Naive thymus-derived CD4-positive, alpha-beta T cell (primary cell): ENCODE measurements at regions not wholly inside any gene's neighbourhood (a gene's known extent, or its start where the extent isn't known, plus 50 kb on each side); places are given as distances from the start of the nearest gene placed in this dataset.
A peak's percentile ranks its signal among the peaks of the same experiment; 100 is the strongest.

Experiments
- ATAC-seq: fragments of 150-1000 bp; cut with Tn5 transposase; 2 replicates; pipeline ENCODE4 v1.10.0; 2021; ENCODE audit warnings: mild to moderate bottlenecking, moderate library complexity
- CTCF ChIA-PET: fragments of 350-600 bp; sonication (Branson Sonifier 250); formaldehyde crosslinking; loops from one replicate; lab custom pipeline; 2021; ENCODE audit warnings: antibody characterized with exemption; lab: Charles Lee
- POLR2A ChIA-PET: fragments of 350-600 bp; sonication (Branson Sonifier 250); formaldehyde crosslinking; loops from one replicate; lab custom pipeline; 2021; ENCODE audit warnings: antibody characterized with exemption, inconsistent platforms; lab: Charles Lee
- DNase-seq, 9 donors: peaks; one replicate each; pipeline versions ENCODE4 v3.0.0 to v3.0.0-alpha.2; 2020 to 2022; ENCODE audit warnings: mixed read lengths in 1 of 9
- H3K27ac ChIP-seq: one replicate; pipeline ENCODE4 v1.7.0; 2013; ENCODE audit warnings: mild to moderate bottlenecking, low read depth, low read length, moderate library complexity
- H3K27me3 ChIP-seq, 2 donors: one replicate each; pipeline ENCODE4 v1.7.0; 2013; ENCODE audit warnings: low read length in 2 of 2, mild to moderate bottlenecking in 2 of 2, moderate library complexity in 2 of 2; ENCODE audit not compliant: control insufficient read depth in 2 of 2, insufficient read depth in 2 of 2
- H3K36me3 ChIP-seq, 3 experiments: 1 replicate in 2 of 3; 2 replicates in 1 of 3; pipeline ENCODE4 v1.7.0; 2013; ENCODE audit warnings: low read length in 3 of 3, mild to moderate bottlenecking in 3 of 3, moderate library complexity in 1 of 3; ENCODE audit not compliant: insufficient read depth in 3 of 3, control insufficient read depth in 2 of 3
- H3K4me1 ChIP-seq, 2 donors: one replicate each; pipeline ENCODE4 v1.7.0; 2013; ENCODE audit warnings: low read length in 2 of 2, mild to moderate bottlenecking in 2 of 2, moderate library complexity in 1 of 2; ENCODE audit not compliant: control insufficient read depth in 2 of 2, insufficient read depth in 2 of 2
- H3K4me3 ChIP-seq: 2 replicates; pipeline ENCODE4 v1.7.0; 2013; ENCODE audit warnings: mild to moderate bottlenecking, low read length
- H3K9me3 ChIP-seq, 3 experiments: 1 replicate in 2 of 3; 2 replicates in 1 of 3; pipeline ENCODE4 v1.7.0; 2013; ENCODE audit warnings: low read length in 3 of 3; ENCODE audit not compliant: control insufficient read depth in 2 of 3
- H3K27ac Mint-ChIP-seq, 9 donors: one replicate each; pipeline ENCODE4 v1.8.0; 2020 to 2022; ENCODE audit warnings: mixed read lengths in 9 of 9, mild to moderate bottlenecking in 8 of 9, moderate library complexity in 5 of 9, inconsistent platforms in 2 of 9
- H3K27me3 Mint-ChIP-seq, 5 donors: one replicate each; pipeline ENCODE4 v1.8.0; 2021 to 2022; ENCODE audit warnings: mixed read lengths in 5 of 5, mild to moderate bottlenecking in 1 of 5
- H3K36me3 Mint-ChIP-seq, 5 donors: one replicate each; pipeline ENCODE4 v1.8.0; 2020 to 2022; ENCODE audit warnings: mixed read lengths in 5 of 5, mild to moderate bottlenecking in 3 of 5, inconsistent platforms in 1 of 5
- H3K4me1 Mint-ChIP-seq, 7 donors: one replicate each; pipeline ENCODE4 v1.8.0; 2020 to 2022; ENCODE audit warnings: mixed read lengths in 7 of 7, mild to moderate bottlenecking in 3 of 7, inconsistent platforms in 1 of 7
- H3K4me3 Mint-ChIP-seq, 10 donors: one replicate each; pipeline ENCODE4 v1.8.0; 2020 to 2022; ENCODE audit warnings: mild to moderate bottlenecking in 10 of 10, mixed read lengths in 10 of 10, moderate library complexity in 6 of 10, inconsistent platforms in 2 of 10
- H3K9me3 Mint-ChIP-seq, 11 donors: one replicate each; pipeline ENCODE4 v1.8.0; 2020 to 2022; ENCODE audit warnings: mixed read lengths in 11 of 11, mild to moderate bottlenecking in 4 of 11, inconsistent platforms in 1 of 11, moderate library complexity in 1 of 11
- intact Hi-C, 2 donors: fragments of 100-400 bp; cut with micrococcal nuclease; formaldehyde crosslinking; loops; one replicate each; pipeline ENCODE4 v1.15.1; 2023

DNA sequence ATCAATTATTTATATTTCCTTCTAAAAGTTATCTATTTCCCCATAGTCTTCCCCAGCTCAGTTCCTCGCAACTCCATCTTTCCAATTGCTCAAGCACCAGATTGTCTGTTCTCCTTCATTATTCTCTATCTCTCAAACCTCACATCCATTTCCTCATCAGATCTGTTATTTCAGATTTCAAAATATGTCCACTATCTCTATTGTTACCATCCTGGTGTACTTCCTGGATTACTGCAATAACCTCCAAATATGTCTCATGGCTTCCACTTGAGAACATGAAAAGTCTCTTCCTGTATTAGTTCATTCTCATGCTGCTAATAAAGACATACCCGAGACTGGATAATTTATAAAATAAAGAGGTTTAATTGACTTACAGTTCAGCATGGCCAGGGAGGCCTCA lies 641.7 kb upstream of the ZEB2 start:
- CTCF ChIA-PET = no interaction called here
- H3K27me3 ChIP-seq = no peaks in the 10 kb centered on the region
- POLR2A ChIA-PET = no interaction called here

DNA sequence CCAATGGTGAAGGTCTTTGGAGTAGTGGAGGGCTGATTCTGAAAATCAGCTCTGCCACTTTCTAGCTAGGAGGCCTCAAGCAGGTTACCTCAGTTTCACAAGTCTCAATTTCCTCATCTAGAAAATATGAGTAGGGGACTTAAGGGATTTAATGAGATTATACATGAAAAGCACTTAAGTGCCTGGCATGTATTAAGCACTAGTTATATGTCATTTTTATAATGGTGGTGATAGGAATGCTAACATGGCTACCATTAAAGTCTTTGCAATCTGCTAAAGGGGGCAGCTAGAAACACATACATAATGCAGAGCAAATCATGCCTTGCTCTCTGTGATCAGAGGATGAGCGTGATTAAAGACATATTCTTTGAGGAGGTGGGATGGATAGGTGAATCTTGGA lies 640.9 kb upstream of the ZEB2 start:
- peaks cover 0 to 4% (median 0%) of the 10 kb centered on the region in 5 donors for H3K27me3 Mint-ChIP-seq
- H3K9me3 Mint-ChIP-seq = peaks cover 0 to 7% (median 0%) of the 10 kb centered on the region in 11 donors
- Histone ChIP-seq H3K9me3 (no peaks in the 10 kb centered on the region), H3K4me1 (no peaks in the 10 kb centered on the region), H3K27me3 (no peaks in the 10 kb centered on the region), H3K4me3 (no peak overlapping the region), H3K27ac (no peak overlapping the region), H3K36me3 (no peaks in the 10 kb centered on the region)
- peaks cover 0 to 1% (median 0%) of the 10 kb centered on the region in 7 donors for H3K4me1 Mint-ChIP-seq
- H3K27ac Mint-ChIP-seq = no peak overlapping the region
- H3K36me3 Mint-ChIP-seq = no peaks in the 10 kb centered on the region
- DNase-seq (no peak), ATAC-seq (no peak)
- intact Hi-C loops = no loop called here
- no peak overlapping the region for H3K4me3 Mint-ChIP-seq
- ChIA-PET CTCF (no interaction called here), POLR2A (no interaction called here)

More for the DNA sequence above, 641.7 kb upstream of the ZEB2 start:
- Histone ChIP-seq H3K4me1 (no peaks in the 10 kb centered on the region), H3K9me3 (no peaks in the 10 kb centered on the region), H3K4me3 (no peak overlapping the region), H3K27ac (no peak overlapping the region), H3K36me3 (no peaks in the 10 kb centered on the region)
- Mint-ChIP-seq H3K36me3 (no peaks in the 10 kb centered on the region), H3K27me3 (peaks cover 0 to 4% (median 0%) of the 10 kb centered on the region in 5 donors), H3K9me3 (peaks cover 0 to 7% (median 0%) of the 10 kb centered on the region in 11 donors), H3K4me3 (peak overlapping the region in 1 of 10 donors; percentile 23), H3K4me1 (peaks cover 0 to 1% (median 0%) of the 10 kb centered on the region in 7 donors), H3K27ac (no peak overlapping the region)
- intact Hi-C loops = no loop called here
- ATAC-seq (no peak), DNase-seq (no peak)

DNA sequence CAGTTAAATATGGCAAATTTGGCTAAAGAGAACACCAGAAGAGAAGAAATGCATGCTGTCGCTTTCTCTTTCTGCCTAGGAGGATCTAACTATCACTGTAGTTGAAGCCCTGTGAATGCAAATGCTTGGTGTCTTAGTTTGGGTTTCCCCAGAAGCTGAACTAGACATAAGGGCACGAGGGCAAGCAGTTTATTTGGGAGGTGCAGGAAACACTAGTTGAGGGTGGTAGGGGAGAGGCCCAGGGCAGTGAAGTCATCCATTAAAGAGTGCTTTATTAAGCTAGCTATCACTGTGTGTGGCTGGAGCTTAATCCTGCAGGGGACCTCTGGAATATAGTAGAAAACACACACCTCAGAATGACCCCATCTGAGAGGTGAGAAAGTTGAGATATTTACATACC lies 639.8 kb upstream of the ZEB2 start:
- Mint-ChIP-seq H3K36me3 (no peaks in the 10 kb centered on the region), H3K27me3 (peaks cover 0 to 10% (median 0%) of the 10 kb centered on the region in 5 donors)

DNA sequence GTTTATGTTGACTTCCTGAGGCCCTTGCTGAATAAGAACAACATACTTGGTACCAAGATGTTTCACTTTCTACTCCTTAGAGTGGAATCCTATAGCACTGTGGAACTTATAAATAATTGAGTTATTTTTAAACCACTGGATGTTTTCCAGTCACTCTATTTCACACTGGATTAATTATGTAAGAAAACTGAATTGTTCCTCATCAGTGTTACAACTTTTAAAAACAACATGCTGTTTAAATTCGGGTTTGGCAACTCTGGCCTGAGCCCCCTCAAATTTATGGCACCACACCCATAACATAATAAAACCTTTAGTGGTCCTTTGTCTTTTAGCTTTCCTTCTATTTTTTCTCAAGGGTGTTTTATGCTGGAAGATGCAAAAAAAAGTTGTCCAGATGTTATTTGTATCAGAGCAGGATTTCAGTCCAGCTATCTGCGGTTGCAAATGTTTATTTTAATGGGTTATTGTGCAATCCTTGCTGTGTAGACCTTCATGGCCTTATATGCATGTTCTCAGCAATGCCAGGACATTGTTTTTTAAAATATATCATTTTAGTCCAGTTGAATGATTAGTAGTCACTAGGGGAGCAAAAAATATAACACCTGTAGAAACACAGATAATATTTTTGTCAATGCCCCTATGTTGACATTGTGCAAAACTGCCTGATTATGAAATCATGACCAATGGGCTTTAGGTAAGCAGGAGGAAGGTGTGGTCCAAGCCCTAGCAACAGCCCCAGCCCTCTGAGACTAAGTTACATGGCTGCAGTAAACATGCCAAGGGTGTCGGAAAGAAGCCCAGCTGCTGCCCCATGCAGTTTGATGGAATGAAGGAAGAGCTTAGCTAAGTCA lies 638.0 kb upstream of the ZEB2 start:
- peaks cover 0 to 10% (median 0%) of the 10 kb centered on the region in 5 donors for H3K27me3 Mint-ChIP-seq
- intact Hi-C loops = no loop called here
- Histone ChIP-seq H3K27ac (no peak overlapping the region), H3K4me3 (no peak overlapping the region), H3K4me1 (no peaks in the 10 kb centered on the region), H3K36me3 (no peaks in the 10 kb centered on the region), H3K27me3 (no peaks in the 10 kb centered on the region), H3K9me3 (no peaks in the 10 kb centered on the region)
- peaks cover 0 to 21% (median 4%) of the 10 kb centered on the region in 11 donors for H3K9me3 Mint-ChIP-seq
- ChIA-PET POLR2A (no interaction called here), CTCF (interaction anchor here (0.6 kb wide), 1 partner anchor 10 kb away, joined by 3 read pairs; no protein-coding TSS in a partner anchor)
- no peak overlapping the region for H3K4me3 Mint-ChIP-seq
- no peaks in the 10 kb centered on the region for H3K36me3 Mint-ChIP-seq
- peaks cover 0 to 1% (median 0%) of the 10 kb centered on the region in 7 donors for H3K4me1 Mint-ChIP-seq
- H3K27ac Mint-ChIP-seq = no peak overlapping the region
- ATAC-seq (no peak), DNase-seq (no peak)

More for the DNA sequence above, 639.8 kb upstream of the ZEB2 start:
- Mint-ChIP-seq H3K4me1 (peaks cover 0 to 1% (median 0%) of the 10 kb centered on the region in 7 donors), H3K9me3 (peaks cover 0 to 12% (median 0%) of the 10 kb centered on the region in 11 donors), H3K4me3 (no peak overlapping the region), H3K27ac (no peak overlapping the region)
- Histone ChIP-seq H3K27ac (no peak overlapping the region), H3K9me3 (no peaks in the 10 kb centered on the region), H3K4me3 (no peak overlapping the region), H3K36me3 (no peaks in the 10 kb centered on the region), H3K4me1 (no peaks in the 10 kb centered on the region), H3K27me3 (no peaks in the 10 kb centered on the region)
- POLR2A ChIA-PET = no interaction called here
- DNase-seq = no peak
- intact Hi-C loops = no loop called here
- ATAC-seq = no peak
- CTCF ChIA-PET = no interaction called here

DNA sequence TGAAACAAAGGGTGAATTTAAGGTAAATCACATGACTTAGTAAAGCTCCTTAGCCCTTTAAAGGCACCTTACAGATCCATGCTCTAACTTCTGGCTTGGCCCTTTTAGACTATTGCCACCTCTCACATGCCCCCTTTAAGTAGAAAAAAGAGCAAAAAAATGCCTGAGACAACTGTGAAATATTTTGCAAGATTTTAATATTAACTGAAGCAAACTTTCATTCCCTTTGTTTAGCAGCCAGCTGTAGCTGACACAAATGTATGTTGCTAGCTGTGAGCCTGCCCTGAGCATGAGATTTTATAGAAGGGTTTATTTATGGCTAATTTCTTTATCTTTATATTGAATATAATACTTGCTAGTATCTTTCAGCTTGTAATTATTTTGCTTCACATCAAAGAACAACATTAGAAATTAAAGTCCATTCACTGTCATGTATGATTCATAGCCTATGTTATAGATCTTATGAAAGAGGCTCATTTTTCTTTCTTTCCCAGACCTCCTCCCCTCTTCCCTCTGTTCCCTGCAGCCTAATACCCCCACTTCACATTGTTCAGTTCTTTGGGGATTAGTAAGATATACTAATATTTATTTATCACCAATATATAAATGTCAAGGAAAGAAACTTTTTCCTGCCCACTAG lies 637.2 kb upstream of the ZEB2 start:
- no peaks in the 10 kb centered on the region for H3K36me3 Mint-ChIP-seq
- ChIA-PET CTCF (interaction anchor here (0.6 kb wide), 2 partner anchors 9 to 181 kb away, joined by 3 to 4 read pairs; no protein-coding TSS in a partner anchor), POLR2A (no interaction called here)
- DNase-seq (no peak), ATAC-seq (no peak)
- intact Hi-C loops = no loop called here
- H3K27me3 Mint-ChIP-seq = peaks cover 0 to 10% (median 0%) of the 10 kb centered on the region in 5 donors
- peaks cover 0 to 24% (median 6%) of the 10 kb centered on the region in 11 donors for H3K9me3 Mint-ChIP-seq
- Histone ChIP-seq H3K9me3 (no peaks in the 10 kb centered on the region), H3K36me3 (no peaks in the 10 kb centered on the region), H3K4me1 (no peaks in the 10 kb centered on the region), H3K27me3 (no peaks in the 10 kb centered on the region), H3K27ac (no peak overlapping the region), H3K4me3 (no peak overlapping the region)
- H3K27ac Mint-ChIP-seq = no peak overlapping the region
- no peak overlapping the region for H3K4me3 Mint-ChIP-seq
- peaks cover 0 to 1% (median 0%) of the 10 kb centered on the region in 7 donors for H3K4me1 Mint-ChIP-seq

DNA sequence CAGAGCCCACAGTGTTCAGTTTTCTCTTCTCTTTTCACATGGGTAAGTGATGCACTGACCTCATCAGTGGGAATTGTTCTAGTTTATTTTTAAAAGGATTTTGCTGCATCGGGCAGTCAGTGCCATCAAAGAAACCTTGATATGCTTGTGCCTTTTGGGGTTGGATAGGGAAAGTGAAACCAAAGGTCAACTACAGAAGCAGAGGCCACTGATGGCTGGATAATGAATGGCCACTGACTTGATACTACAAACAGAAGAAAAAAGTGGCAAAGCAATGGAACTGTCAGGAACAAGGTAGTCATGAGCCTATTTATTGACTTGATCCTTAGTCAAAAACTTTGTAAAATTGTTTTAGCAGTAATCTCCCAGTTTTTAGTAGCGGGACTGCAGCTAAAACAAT lies 636.3 kb upstream of the ZEB2 start:
- Histone ChIP-seq H3K4me3 (no peak overlapping the region), H3K27me3 (no peaks in the 10 kb centered on the region), H3K4me1 (no peaks in the 10 kb centered on the region), H3K27ac (no peak overlapping the region), H3K9me3 (no peaks in the 10 kb centered on the region), H3K36me3 (no peaks in the 10 kb centered on the region)
- Mint-ChIP-seq H3K27me3 (peaks cover 0 to 10% (median 0%) of the 10 kb centered on the region in 5 donors), H3K4me3 (no peak overlapping the region), H3K27ac (no peak overlapping the region), H3K4me1 (peaks cover 0 to 1% (median 0%) of the 10 kb centered on the region in 7 donors), H3K36me3 (no peaks in the 10 kb centered on the region), H3K9me3 (peaks cover 0 to 24% (median 6%) of the 10 kb centered on the region in 11 donors)
- DNase-seq (no peak), ATAC-seq (no peak)
- intact Hi-C loops = no loop called here
- ChIA-PET POLR2A (no interaction called here), CTCF (no interaction called here)
